Neutrophil (primary cell): ENCODE measurements at regions not wholly inside any gene's neighbourhood (a gene's known extent, or its start where the extent isn't known, plus 50 kb on each side); places are given as distances from the start of the nearest gene placed in this dataset.

Source experiments
- H3K27ac ChIP-seq: fragments of 200-600 bp; sonication (generic); 2 replicates; pipeline ENCODE4 v1.5.1; 2016; ENCODE audit warnings: mild to moderate bottlenecking, moderate library complexity
- H3K27me3 ChIP-seq: fragments of 200-600 bp; sonication (generic); 2 replicates; pipeline ENCODE4 v1.6.0; 2016; ENCODE audit warnings: mild to moderate bottlenecking
- H3K36me3 ChIP-seq: fragments of 200-600 bp; sonication (generic); 2 replicates; pipeline ENCODE4 v1.5.1; 2017
- H3K4me1 ChIP-seq, 2 experiments: fragments of 200-600 bp in 1 of 2; sonication (generic) in 1 of 2; 1 replicate in 1 of 2; 2 replicates in 1 of 2; pipeline versions ENCODE4 v1.5.1 to v1.6.1; 2013 to 2016; ENCODE audit warnings: low read depth in 1 of 2, low read length in 1 of 2, mild to moderate bottlenecking in 1 of 2, moderate library complexity in 1 of 2; ENCODE audit not compliant: control insufficient read depth in 1 of 2, insufficient read depth in 1 of 2
- H3K4me3 ChIP-seq, 2 experiments: fragments of 200-600 bp in 1 of 2; sonication (generic) in 1 of 2; 1 replicate in 1 of 2; 2 replicates in 1 of 2; pipeline ENCODE4 v1.5.1; 2013 to 2016; ENCODE audit warnings: low read depth in 1 of 2, low read length in 1 of 2, mild to moderate bottlenecking in 1 of 2, moderate library complexity in 1 of 2
- H3K9me3 ChIP-seq: fragments of 200-600 bp; sonication (generic); 2 replicates; pipeline ENCODE4 v1.5.1; 2016
- TF ChIP-seq, protein P1 (sequence below): fragments of 200-600 bp; sonication (generic); IDR thresholded peaks from 2 replicates; pipeline ENCODE4 v1.5.1; 2016; ENCODE audit warnings: antibody characterized with exemption

DNA sequence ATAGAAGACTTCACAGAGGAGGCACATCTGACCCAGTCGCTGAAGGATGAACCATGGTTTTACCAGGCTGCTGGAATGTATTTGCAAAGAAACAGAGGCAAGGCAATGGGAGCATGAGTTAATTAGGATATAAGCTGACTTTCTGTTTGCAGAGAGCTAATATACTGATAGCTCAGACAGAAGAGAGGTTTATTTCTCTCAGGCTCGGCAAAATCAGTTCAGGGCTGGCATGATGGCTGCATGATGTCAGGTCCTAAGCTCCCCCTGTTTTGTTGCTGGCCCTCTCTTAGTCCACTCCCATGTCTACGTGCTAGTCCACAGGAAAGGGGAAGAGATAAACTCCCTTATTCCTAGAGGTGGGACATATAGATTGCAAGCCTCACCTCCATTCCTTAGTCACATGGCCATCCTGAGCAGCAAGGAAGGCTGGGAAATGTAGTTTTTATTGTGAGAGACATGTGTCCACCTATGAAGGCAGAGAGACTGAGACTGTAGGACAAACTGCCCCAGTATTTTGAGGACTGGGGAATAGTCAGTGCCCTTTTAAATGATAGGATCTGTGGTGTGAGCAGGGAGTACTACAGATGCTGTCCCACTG, 224.5 kb downstream of the VRK1 start:
- TF ChIP-seq, protein P1, sequence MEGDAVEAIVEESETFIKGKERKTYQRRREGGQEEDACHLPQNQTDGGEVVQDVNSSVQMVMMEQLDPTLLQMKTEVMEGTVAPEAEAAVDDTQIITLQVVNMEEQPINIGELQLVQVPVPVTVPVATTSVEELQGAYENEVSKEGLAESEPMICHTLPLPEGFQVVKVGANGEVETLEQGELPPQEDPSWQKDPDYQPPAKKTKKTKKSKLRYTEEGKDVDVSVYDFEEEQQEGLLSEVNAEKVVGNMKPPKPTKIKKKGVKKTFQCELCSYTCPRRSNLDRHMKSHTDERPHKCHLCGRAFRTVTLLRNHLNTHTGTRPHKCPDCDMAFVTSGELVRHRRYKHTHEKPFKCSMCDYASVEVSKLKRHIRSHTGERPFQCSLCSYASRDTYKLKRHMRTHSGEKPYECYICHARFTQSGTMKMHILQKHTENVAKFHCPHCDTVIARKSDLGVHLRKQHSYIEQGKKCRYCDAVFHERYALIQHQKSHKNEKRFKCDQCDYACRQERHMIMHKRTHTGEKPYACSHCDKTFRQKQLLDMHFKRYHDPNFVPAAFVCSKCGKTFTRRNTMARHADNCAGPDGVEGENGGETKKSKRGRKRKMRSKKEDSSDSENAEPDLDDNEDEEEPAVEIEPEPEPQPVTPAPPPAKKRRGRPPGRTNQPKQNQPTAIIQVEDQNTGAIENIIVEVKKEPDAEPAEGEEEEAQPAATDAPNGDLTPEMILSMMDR: no peak
- H3K27me3 ChIP-seq: peaks cover 83% of the 10 kb centered on the region
- H3K4me3 ChIP-seq: no peak overlapping the region
- H3K9me3 ChIP-seq: no peaks in the 10 kb centered on the region
- H3K27ac ChIP-seq: no peak overlapping the region
- no peaks in the 10 kb centered on the region for H3K36me3 ChIP-seq
- peaks cover 0 to 3% of the 10 kb centered on the region in 2 experiments for H3K4me1 ChIP-seq

DNA sequence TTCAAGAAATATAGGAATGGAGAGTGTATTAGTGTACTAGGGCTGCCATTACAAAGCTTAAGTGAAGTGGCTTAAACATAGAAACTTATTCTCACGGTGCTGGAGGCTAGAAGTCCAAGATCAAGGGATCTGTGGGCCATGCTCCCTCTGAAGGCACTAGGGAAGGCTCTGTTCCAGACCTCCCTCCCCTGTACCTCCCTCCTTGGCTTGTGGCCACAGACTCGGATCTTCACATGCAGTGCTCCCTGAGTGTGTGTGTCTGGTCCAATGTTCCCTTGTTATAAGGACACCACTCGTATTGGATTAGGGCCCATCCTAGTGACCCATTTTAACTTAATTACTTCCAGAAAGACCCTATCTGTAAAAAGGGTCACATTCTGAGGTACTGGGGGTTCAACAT, 225.6 kb downstream of the VRK1 start:
- H3K27me3 ChIP-seq: peaks cover 88% of the 10 kb centered on the region
- no peaks in the 10 kb centered on the region for H3K9me3 ChIP-seq
- no peak overlapping the region for H3K4me3 ChIP-seq
- TF ChIP-seq, protein P1: no peak
- H3K27ac ChIP-seq: no peak overlapping the region
- peaks cover 0 to 3% of the 10 kb centered on the region in 2 experiments for H3K4me1 ChIP-seq
- no peaks in the 10 kb centered on the region for H3K36me3 ChIP-seq

DNA sequence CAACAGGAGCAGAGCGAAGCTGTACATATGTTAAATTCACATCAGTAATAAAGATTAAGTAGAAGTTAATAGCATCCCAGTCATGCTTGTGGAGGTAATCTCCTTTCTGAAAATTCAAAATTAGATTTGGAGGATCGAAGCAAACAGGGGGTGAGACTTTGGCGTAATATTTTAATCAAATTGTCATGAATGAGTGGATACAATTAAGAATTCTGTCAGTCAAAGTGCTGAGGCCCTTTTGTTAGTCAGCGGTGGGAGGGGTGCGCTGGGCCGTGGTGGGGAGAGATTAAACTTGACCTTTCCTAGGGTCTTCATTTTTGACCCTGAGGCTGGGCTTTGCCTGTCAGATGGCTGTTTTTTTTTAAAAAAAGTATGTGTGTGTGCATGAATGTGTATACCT, 226.7 kb downstream of the VRK1 start:
- H3K9me3 ChIP-seq: no peaks in the 10 kb centered on the region
- peaks cover 91% of the 10 kb centered on the region for H3K27me3 ChIP-seq
- no peaks in the 10 kb centered on the region for H3K36me3 ChIP-seq
- H3K27ac ChIP-seq: no peak overlapping the region
- TF ChIP-seq, protein P1: no peak
- no peak overlapping the region for H3K4me3 ChIP-seq
- H3K4me1 ChIP-seq: peaks cover 0 to 3% of the 10 kb centered on the region in 2 experiments

DNA sequence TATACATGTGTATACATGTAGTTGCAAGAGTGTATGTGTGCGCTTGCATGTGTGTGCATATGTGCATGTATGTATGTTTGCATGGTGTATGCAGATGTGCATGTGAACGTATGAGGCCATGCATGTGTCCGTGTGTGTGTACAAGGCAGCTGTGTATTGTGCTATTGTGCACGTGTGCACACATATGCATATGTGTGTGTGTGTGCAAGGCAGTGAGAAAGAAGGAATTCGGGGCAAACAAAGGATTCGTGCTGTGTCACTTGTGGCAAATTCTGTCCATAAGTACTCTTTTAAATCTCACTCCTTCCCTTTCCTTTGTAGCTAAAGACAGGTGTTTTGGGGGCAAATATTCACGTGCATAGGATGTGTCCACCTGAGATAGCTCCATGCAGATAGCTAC, 227.1 kb downstream of the VRK1 start:
- Histone ChIP-seq H3K27ac (no peak overlapping the region), H3K27me3 (peaks cover 87% of the 10 kb centered on the region), H3K36me3 (no peaks in the 10 kb centered on the region), H3K4me3 (no peak overlapping the region), H3K4me1 (peaks cover 0 to 3% of the 10 kb centered on the region in 2 experiments), H3K9me3 (no peaks in the 10 kb centered on the region)
- TF ChIP-seq, protein P1: no peak

DNA sequence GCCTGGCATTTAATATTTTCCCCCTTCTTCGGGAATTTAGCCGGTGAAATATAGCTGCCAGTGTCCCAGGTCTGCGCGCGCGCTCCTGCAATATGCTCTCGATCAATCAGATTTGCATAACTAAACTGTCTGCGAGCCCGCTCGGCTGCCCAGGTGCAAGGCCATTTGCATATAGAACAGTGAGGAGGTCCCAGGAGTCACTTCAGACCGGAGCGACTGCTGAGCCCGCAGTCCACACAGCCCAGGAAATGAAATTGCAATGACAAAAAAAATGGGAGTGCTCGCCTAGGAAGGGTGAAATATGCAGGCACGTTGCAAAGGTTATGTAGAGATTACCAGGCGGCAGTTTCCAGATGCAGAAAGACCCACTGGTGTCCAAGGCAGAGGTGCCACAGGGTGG, 228.5 kb downstream of the VRK1 start:
- H3K9me3 ChIP-seq: no peaks in the 10 kb centered on the region
- TF ChIP-seq, protein P1: no peak
- H3K27me3 ChIP-seq: peaks cover 82% of the 10 kb centered on the region
- no peak overlapping the region for H3K27ac ChIP-seq
- peaks cover 0 to 3% of the 10 kb centered on the region in 2 experiments for H3K4me1 ChIP-seq
- no peaks in the 10 kb centered on the region for H3K36me3 ChIP-seq
- H3K4me3 ChIP-seq: no peak overlapping the region
